ENCODE measurements at regions not wholly inside any gene's neighbourhood (a gene's known extent, or its start where the extent isn't known, plus 50 kb on each side); places are given as distances from the start of the nearest gene placed in this dataset.

GRCh38 chr4:158010361-158010760 lies 162.5 kb downstream of the GASK1B start:
- ATAC-seq, result no peak

GRCh38 chr4:158008551-158009218 lies 164.1 kb downstream of the GASK1B start:
- ATAC-seq, result no peak
- no peak for DNase-seq (ENCODE audit: low spot score)

More at GRCh38 chr4:158010361-158010760, 162.5 kb downstream of the GASK1B start:
- no peak for DNase-seq (ENCODE audit: low spot score)

- no peak for DNase-seq (ENCODE audit: low spot score)
- ATAC-seq, result no peak
Observed at GRCh38 chr4:158007566-158007965, 165.3 kb downstream of the GASK1B start.

- ATAC-seq (peak; percentile 47), DNase-seq (ENCODE audit: low spot score) (no peak)
Observed at GRCh38 chr4:158006990-158007389, 165.8 kb downstream of the GASK1B start.

GRCh38 chr4:158005021-158005420 lies 167.8 kb downstream of the GASK1B start:
- ATAC-seq (no peak), DNase-seq (ENCODE audit: low spot score) (no peak)

GRCh38 chr4:158004101-158004500 lies 168.7 kb downstream of the GASK1B start:
- ATAC-seq, result no peak
- no peak for DNase-seq (ENCODE audit: low spot score)

- ATAC-seq (no peak), DNase-seq (ENCODE audit: low spot score) (no peak)
Observed at GRCh38 chr4:158003212-158003611, 169.6 kb downstream of the GASK1B start.

GRCh38 chr4:158002173-158002572 lies 170.7 kb downstream of the GASK1B start:
- no peak for ATAC-seq
- no peak for DNase-seq (ENCODE audit: low spot score)

GRCh38 chr4:158001756-158002155 lies 171.1 kb downstream of the GASK1B start:
- ATAC-seq (no peak), DNase-seq (ENCODE audit: low spot score) (no peak)

- no peak for DNase-seq (ENCODE audit: low spot score)
- ATAC-seq, result no peak
Observed at GRCh38 chr4:157999723-158000122, 173.1 kb downstream of the GASK1B start.

GRCh38 chr4:157997296-157997695 lies 175.5 kb downstream of the GASK1B start:
- ATAC-seq (no peak), DNase-seq (ENCODE audit: low spot score) (no peak)

- no peak for DNase-seq (ENCODE audit: low spot score)
- no peak for ATAC-seq
Observed at GRCh38 chr4:157996061-157997028, 176.5 kb downstream of the GASK1B start.

GRCh38 chr4:157994863-157995262 lies 178.0 kb downstream of the GASK1B start:
- ATAC-seq (peak; percentile 49), DNase-seq (ENCODE audit: low spot score) (no peak)

- ATAC-seq, result no peak
- DNase-seq (ENCODE audit: low spot score), result no peak
Observed at GRCh38 chr4:157992948-157993839, 179.6 kb downstream of the GASK1B start.

- ATAC-seq, result peak; percentile 91
- DNase-seq (ENCODE audit: low spot score), result no peak
Observed at GRCh38 chr4:157992038-157992705, 180.7 kb downstream of the GASK1B start.

- no peak for ATAC-seq
- DNase-seq (ENCODE audit: low spot score), result no peak
Observed at GRCh38 chr4:157988641-157989040, 184.2 kb downstream of the GASK1B start.

GRCh38 chr4:157984285-157984911 lies 188.4 kb downstream of the GASK1B start:
- DNase-seq (ENCODE audit: low spot score) (no peak), ATAC-seq (no peak)

- ATAC-seq (no peak), DNase-seq (ENCODE audit: low spot score) (no peak)
Observed at GRCh38 chr4:157983300-157983699, 189.5 kb downstream of the GASK1B start.

- ATAC-seq (no peak), DNase-seq (ENCODE audit: low spot score) (no peak)
Observed at GRCh38 chr4:157980158-157980557, 192.7 kb downstream of the GASK1B start.
